OCI-LY3 (cell line): ENCODE measurements at regions not wholly inside any gene's neighbourhood (a gene's known extent, or its start where the extent isn't known, plus 50 kb on each side); places are given as distances from the start of the nearest gene placed in this dataset.
"Not testable (repeated sequence)": the region's sequence is repeated elsewhere in the genome, so short reads cannot be mapped to it uniquely, and the experiment has no call there.

Experiments
- H2AFZ ChIP-seq: fragments of 200-600, 300-600 bp; shearing (Covaris generic); 2 replicates; pipeline ENCODE4 v1.6.0; 2014; ENCODE audit warnings: antibody characterized with exemption, low read depth, low read length
- H3K27ac ChIP-seq: fragments of 200-600, 300-600 bp; sonication (generic); 2 replicates; pipeline ENCODE4 v1.5.1; 2014; ENCODE audit warnings: mild to moderate bottlenecking, low read length, moderate library complexity, mixed read lengths
- H3K27me3 ChIP-seq: fragments of 200-600, 300-600 bp; sonication (generic); 2 replicates; pipeline ENCODE4 v1.6.1; 2014; ENCODE audit warnings: low read depth, low read length, mixed read lengths
- H3K36me3 ChIP-seq: fragments of 200-600, 300-600 bp; sonication (generic); replicated peaks from 2 replicates; pipeline ENCODE3; 2014; ENCODE audit warnings: low read depth, low read length, mixed read lengths
- H3K4me1 ChIP-seq: fragments of 300-600, 200-600 bp; sonication (generic); 2 replicates; pipeline ENCODE4 v1.6.1; 2014; ENCODE audit warnings: low read length, mixed read lengths
- H3K4me2 ChIP-seq: fragments of 200-600, 300-600 bp; sonication (generic); 2 replicates; pipeline ENCODE4 v1.6.1; 2014; ENCODE audit warnings: low read length, mixed read lengths
- H3K4me3 ChIP-seq: fragments of 300-600, 200-600 bp; sonication (generic); 2 replicates; pipeline ENCODE4 v1.5.1; 2014; ENCODE audit warnings: antibody characterized with exemption, mild to moderate bottlenecking, low read length, moderate library complexity
- H3K79me2 ChIP-seq: fragments of 300-600, 200-600 bp; shearing (Covaris generic); 2 replicates; pipeline ENCODE4 v1.6.1; 2014; ENCODE audit warnings: mild to moderate bottlenecking, low read length, mixed read lengths
- H3K9ac ChIP-seq: fragments of 300-600, 200-600 bp; shearing (Covaris generic); 2 replicates; pipeline ENCODE4 v1.6.0; 2014; ENCODE audit warnings: mild to moderate bottlenecking, low read length, moderate library complexity
- H3K9me3 ChIP-seq: fragments of 200-600, 300-600 bp; shearing (Covaris generic); 2 replicates; pipeline ENCODE4 v1.6.1; 2014; ENCODE audit warnings: low read length, mixed read lengths; ENCODE audit not compliant: insufficient read depth
- H4K20me1 ChIP-seq: fragments of 200-600, 300-600 bp; sonication (generic); 2 replicates; pipeline ENCODE4 v1.6.1; 2016; ENCODE audit warnings: low read length, mixed read lengths; ENCODE audit not compliant: insufficient read depth
- CTCF ChIP-seq: fragments of 200-600, 300-600 bp; sonication (generic); IDR thresholded peaks from 2 replicates; pipeline ENCODE4 v1.5.1; 2014; ENCODE audit warnings: antibody characterized with exemption, low read length, low read depth
- EZH2phosphoT487 ChIP-seq: fragments of 200-600 bp; shearing (Covaris generic); IDR thresholded peaks from 2 replicates; pipeline ENCODE4 v1.6.1; 2018; ENCODE audit warnings: antibody characterized with exemption, mixed run types, low read depth

GRCh38 chr14:37824939-37825712 is 229.7 kb downstream of the TTC6 start:
- H3K27me3 ChIP-seq = no peaks in the 10 kb centered on the region
- H3K4me2 ChIP-seq = no peak overlapping the region
- no peak overlapping the region for H3K4me3 ChIP-seq

GRCh38 chr14:37826869-37827268 is 231.4 kb downstream of the TTC6 start:
- Histone ChIP-seq H3K4me1 (no peaks in the 10 kb centered on the region), H3K4me3 (no peak overlapping the region), H3K9me3 (no peaks in the 10 kb centered on the region), H3K27ac (no peak overlapping the region), H4K20me1 (no peaks in the 10 kb centered on the region), H2AFZ (no peak overlapping the region), H3K4me2 (no peak overlapping the region), H3K36me3 (no peaks in the 10 kb centered on the region), H3K79me2 (no peaks in the 10 kb centered on the region), H3K27me3 (no peaks in the 10 kb centered on the region), H3K9ac (no peak overlapping the region)
- no peak for TF ChIP-seq EZH2phosphoT487
- no peak for TF ChIP-seq CTCF

More at GRCh38 chr14:37824939-37825712, 229.7 kb downstream of the TTC6 start:
- no peak overlapping the region for H2AFZ ChIP-seq
- H3K79me2 ChIP-seq = no peaks in the 10 kb centered on the region
- H3K9ac ChIP-seq = no peak overlapping the region
- no peaks in the 10 kb centered on the region for H3K36me3 ChIP-seq
- no peak overlapping the region for H3K27ac ChIP-seq
- no peaks in the 10 kb centered on the region for H4K20me1 ChIP-seq
- no peaks in the 10 kb centered on the region for H3K4me1 ChIP-seq
- no peaks in the 10 kb centered on the region for H3K9me3 ChIP-seq
- no peak for TF ChIP-seq CTCF

- Histone ChIP-seq H3K4me2 (no peak overlapping the region), H4K20me1 (no peaks in the 10 kb centered on the region), H3K79me2 (no peaks in the 10 kb centered on the region), H3K36me3 (no peaks in the 10 kb centered on the region), H3K4me1 (no peaks in the 10 kb centered on the region), H3K9me3 (no peaks in the 10 kb centered on the region), H3K4me3 (no peak overlapping the region), H2AFZ (no peak overlapping the region), H3K9ac (no peak overlapping the region), H3K27me3 (no peaks in the 10 kb centered on the region), H3K27ac (no peak overlapping the region)
- TF ChIP-seq EZH2phosphoT487 = no peak
- no peak for TF ChIP-seq CTCF
Measured at GRCh38 chr14:37830271-37830670, 234.8 kb downstream of the TTC6 start.

- Histone ChIP-seq H3K27ac (no peak overlapping the region), H3K4me2 (no peak overlapping the region), H3K9ac (no peak overlapping the region), H3K79me2 (no peaks in the 10 kb centered on the region), H3K9me3 (no peaks in the 10 kb centered on the region), H3K4me1 (no peaks in the 10 kb centered on the region), H2AFZ (no peak overlapping the region), H4K20me1 (no peaks in the 10 kb centered on the region), H3K27me3 (no peaks in the 10 kb centered on the region), H3K36me3 (no peaks in the 10 kb centered on the region), H3K4me3 (no peak overlapping the region)
- TF ChIP-seq CTCF (no peak), EZH2phosphoT487 (no peak)
Measured at GRCh38 chr14:37834275-37834674, 238.8 kb downstream of the TTC6 start.

GRCh38 chr14:37838778-37839177 is 243.3 kb downstream of the TTC6 start:
- not testable (repeated sequence) for H3K4me2 ChIP-seq, H3K4me1 ChIP-seq, H3K79me2 ChIP-seq, H3K27ac ChIP-seq, H3K4me3 ChIP-seq, H3K9ac ChIP-seq, H3K9me3 ChIP-seq, H3K36me3 ChIP-seq, H4K20me1 ChIP-seq, H3K27me3 ChIP-seq, H2AFZ ChIP-seq

- H3K9ac ChIP-seq, H3K4me2 ChIP-seq, H3K36me3 ChIP-seq, H3K27ac ChIP-seq, H3K4me1 ChIP-seq, H4K20me1 ChIP-seq, H2AFZ ChIP-seq, H3K4me3 ChIP-seq, H3K79me2 ChIP-seq, H3K27me3 ChIP-seq, H3K9me3 ChIP-seq: not testable (repeated sequence)
Measured at GRCh38 chr14:37841039-37841438, 245.6 kb downstream of the TTC6 start.
